GM21515 (cell line): ENCODE measurements at regions not wholly inside any gene's neighbourhood (a gene's known extent, or its start where the extent isn't known, plus 50 kb on each side); places are given as distances from the start of the nearest gene placed in this dataset.

Experiments
- ATAC-seq: cut with Tn5 transposase; IDR thresholded peaks from one replicate; pipeline ENCODE4 v1.9.1; 2021; ENCODE audit not compliant: unreplicated experiment

DNA sequence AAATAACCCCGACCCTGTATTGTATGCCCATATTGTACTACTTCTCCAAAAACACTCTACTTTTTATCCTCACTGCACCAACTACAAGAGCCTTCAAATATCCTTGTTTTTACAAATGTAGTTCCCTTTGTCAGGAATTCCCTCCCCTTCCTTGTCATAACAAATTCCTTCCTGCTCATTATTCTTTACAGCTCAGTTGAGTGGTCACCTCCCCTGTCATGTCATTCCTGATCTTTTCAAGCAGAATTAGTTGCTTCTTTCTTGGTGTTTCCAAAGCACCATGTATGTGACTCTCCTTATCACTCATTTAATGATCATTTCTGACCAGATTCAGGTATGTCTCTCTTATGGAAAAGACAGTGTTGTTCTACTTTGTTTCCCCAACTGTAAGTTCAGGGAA, 194.2 kb upstream of the SMC2 start:
- no peak for ATAC-seq

DNA sequence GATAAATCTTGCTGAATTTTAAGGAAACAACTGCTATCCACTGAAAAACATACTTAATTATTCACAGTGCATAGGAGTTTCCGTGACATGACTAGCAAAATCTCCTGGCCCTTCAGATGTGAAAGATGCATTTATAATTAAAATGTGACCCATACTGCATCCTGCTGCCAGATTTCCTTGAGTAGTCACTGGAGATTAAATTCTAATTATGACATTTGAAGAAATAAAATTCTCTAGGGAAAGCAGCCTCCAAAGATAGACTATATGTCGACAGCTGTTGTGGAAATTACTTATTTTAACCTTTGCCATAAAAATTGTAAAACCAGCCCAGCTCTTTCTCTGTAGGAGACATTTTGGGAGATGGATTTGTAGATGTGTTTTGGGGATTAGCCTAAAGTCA, 193.6 kb upstream of the SMC2 start:
- no peak for ATAC-seq

- peak; percentile 54 for ATAC-seq
Observed at GRCh38 chr9:103902263-103902662, 191.8 kb upstream of the SMC2 start.

GRCh38 chr9:103904242-103904641, 189.9 kb upstream of the SMC2 start:
- no peak for ATAC-seq

- no peak for ATAC-seq
Observed at GRCh38 chr9:103913899-103914298, 180.2 kb upstream of the SMC2 start.

DNA sequence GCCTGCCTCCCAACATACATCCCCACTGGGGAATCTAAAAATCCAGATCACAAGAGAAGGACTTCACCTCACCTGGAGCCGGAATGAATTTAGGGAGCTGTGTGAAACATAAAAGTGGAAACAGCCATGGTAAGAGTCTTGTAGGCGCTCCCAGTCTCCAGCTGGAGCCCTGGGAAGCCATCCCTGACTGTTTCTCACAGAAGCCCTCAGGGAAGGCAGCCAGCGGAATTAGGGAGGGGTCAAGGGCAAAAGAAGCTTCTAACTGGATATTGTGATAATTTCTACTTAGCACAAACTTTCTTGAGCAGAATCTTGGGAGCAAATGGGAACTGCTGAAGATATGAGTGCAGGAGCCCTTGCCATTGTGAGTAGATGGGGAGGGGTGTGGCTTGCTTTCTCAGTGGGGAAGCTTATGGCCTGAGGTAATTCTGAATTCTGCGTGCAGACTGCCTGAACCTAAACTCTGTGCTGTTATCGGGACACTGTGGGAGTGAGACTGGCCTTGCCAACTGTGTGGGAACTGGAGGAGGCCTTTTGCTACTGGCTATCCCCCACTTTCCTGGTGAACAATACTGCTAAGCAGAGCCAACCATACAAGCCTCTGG, 174.4 kb upstream of the SMC2 start:
- no peak for ATAC-seq

DNA sequence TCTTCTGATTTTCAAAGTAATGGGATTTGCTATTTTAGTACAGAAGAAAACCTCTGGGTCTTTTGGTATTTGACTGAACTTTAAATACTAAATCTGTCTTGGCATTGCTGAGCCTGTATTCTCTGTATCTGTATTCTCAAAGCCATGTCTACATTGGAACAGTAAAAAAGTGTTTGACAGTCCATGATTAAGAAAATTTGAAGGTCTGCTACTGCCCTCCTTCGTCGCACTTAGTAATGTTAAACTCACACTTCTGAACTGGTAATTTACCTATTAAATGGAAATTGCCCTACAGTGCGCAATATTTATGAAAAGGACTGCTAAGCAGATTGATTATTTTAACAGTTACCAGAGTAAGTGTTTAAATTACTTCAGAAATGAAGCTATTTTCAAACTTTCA, 165.7 kb upstream of the SMC2 start:
- no peak for ATAC-seq

DNA sequence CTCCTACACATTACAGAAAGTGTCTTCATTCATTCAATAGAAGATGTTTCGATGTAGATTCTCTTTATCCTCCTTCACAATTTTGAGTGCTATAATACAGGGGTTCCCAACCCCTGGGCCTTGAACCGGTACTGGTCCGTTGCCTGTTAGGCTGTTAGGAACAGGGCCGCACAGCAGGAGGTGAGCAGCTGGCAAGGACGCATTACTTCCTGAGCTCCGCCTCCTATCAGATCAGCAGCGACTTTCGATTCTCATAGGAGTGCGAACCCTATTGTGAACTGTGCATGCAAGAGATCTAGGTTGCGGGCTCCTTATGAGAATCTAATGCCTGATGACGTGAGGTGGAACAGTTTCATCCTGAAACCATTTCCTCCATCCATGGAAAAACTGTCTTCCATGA, 153.0 kb upstream of the SMC2 start:
- no peak for ATAC-seq

- ATAC-seq = no peak
Observed at GRCh38 chr9:103942200-103942599, 151.9 kb upstream of the SMC2 start.

- no peak for ATAC-seq
Observed at GRCh38 chr9:103942651-103943050, 151.5 kb upstream of the SMC2 start.

GRCh38 chr9:103949096-103949495, 145.0 kb upstream of the SMC2 start:
- ATAC-seq = no peak

GRCh38 chr9:103977163-103977562, 116.9 kb upstream of the SMC2 start:
- ATAC-seq = no peak

GRCh38 chr9:103978396-103978795, 115.7 kb upstream of the SMC2 start:
- ATAC-seq = no peak

- ATAC-seq = no peak
Observed at GRCh38 chr9:103981912-103982311, 112.2 kb upstream of the SMC2 start.

- no peak for ATAC-seq
Observed at GRCh38 chr9:103985077-103985476, 109.0 kb upstream of the SMC2 start.

DNA sequence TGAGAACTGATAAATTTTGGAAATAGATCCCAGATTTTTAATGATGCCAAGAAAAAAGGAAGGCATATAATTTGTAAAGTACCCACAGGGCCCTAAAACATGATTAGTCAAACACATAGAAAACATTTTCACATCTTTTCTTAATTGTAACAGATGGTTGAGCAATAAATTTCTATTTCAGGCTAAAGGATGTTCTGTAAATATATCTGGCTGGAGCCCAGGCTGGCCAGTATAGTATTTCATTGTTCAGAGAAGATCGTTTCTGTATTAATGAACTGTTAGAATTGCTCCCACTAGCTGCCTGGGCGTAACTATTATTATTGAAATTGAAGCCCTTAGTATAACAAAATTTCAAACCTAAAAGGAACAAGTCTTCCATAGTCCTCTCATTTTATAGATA, 105.3 kb upstream of the SMC2 start:
- no peak for ATAC-seq

- no peak for ATAC-seq
Observed at GRCh38 chr9:103990311-103990710, 103.8 kb upstream of the SMC2 start.

DNA sequence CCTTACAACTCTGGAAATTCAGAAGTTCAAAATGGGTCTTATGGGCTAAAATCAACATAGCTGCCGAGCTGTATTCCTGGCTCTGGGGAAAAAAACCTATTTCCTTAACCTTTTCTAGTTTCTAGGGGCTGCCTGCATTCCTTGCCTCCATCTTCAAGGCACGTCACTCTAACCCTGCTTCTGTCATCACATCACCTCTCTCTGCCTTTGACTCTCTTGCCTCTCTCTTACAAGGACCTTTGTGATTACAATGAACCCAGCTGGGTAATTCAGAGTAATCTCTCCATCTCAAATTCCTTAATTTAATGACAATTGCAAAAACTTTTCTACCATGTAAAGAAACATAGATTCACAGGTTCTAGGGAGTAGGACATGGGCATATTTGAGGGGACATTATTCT, 103.1 kb upstream of the SMC2 start:
- no peak for ATAC-seq

DNA sequence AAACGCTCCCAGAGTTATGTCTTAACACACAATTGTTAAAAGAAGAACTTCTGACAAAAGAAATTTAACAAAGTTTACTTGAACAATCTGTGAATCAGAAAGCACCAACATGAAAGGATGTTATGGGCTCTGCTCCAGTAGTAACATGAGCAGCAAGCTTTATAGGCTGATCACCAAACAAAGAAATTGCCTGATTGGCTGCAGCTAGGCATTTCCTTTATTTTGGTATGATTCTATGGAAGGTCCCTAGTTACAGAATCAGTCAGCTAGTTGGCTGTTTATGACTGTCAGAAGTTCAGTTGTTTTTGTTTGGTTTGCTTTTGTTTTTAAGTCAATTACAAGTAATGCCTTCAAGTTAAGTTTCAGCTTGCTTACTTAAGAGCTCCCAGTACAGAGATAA, 102.4 kb upstream of the SMC2 start:
- peak; percentile 63 for ATAC-seq

DNA sequence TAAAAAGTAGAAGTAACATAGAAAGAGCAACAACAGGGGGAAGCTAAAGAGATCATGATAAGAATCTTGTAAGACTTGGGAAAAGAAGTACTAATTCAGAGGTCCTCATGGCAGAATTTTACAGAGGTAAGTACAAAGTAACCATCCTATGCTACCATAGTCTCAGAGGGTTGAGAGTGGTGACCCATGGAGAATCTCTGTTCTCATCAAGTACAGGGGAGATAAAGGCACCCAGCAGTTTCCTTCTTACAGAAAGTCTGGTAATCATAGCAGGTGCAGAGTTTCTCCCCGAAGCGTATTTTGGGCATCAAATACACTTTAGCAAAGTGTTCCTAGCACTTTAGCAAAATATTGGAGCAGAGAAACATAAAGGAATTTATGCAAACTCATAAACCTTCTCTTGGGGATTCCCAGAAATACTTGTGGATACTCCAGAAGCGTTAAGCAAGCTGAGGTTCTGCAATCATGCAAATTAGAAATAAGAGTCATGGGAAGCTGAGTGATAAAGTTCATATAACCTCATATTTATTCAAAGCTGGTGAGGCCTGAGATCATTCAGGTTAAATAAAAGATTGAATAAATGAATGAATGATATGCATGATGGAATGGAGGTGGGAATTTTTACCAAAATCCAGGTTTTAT, 101.0 kb upstream of the SMC2 start:
- ATAC-seq = no peak

DNA sequence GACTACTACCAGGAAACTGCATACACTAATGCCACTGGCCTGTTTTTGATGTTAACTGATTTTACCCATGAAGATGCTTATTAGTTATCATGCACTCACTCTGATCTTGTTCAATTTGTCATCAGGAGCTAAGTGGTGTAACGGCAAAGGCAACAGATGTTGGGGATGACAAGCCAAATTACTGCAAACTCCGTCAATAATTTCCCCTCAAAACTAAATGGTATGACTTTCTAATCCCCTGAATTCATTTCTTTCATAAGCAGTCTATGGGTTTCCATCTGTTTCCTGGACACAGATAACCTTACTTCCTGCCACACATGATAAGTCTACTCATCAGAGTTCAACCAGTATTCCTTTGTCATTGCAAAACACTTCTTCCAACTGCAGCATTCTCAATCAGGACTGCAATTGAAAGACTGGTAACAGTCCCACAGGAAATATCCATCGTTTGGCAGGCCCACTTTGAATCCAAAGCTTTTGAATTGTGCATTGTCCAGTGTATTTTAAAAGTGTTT, 96.2 kb upstream of the SMC2 start:
- no peak for ATAC-seq

DNA sequence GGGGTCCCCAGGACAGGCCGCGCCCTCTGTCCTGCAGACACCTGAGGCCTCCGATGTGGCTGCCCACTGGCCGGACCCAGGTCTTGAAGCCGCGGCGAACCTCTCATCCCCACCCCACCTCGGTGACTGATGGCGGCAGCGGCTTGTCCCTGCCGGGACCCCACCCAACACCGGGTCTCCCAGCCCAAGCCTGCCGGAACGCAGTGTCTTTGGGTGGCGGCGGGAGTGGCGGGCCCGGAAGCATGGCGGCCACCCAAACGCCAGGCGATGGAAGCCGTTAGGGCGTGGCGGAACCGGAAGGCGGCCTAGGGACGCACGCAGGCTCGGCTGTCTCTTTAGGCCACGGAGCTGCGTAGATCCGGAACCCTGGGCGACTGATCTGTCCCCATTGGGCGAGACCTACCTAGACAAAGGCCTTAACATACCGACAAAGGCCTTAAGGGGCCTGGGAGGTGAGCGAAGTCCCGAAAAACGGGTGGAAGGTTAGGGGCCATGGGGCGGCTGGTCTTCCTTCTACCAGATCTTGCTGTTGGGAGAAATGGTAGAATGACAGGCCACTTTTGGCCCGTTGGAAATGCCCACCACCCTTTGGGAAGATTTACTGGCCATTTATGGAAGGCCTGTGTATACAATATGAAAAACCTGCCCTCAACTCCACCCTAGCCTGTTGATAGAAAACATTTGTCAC, 94.6 kb upstream of the SMC2 start:
- no peak for ATAC-seq
